IgD-negative memory B cell (primary cell): ENCODE measurements at regions not wholly inside any gene's neighbourhood (a gene's known extent, or its start where the extent isn't known, plus 50 kb on each side); places are given as distances from the start of the nearest gene placed in this dataset.
A peak's percentile ranks its signal among the peaks of the same experiment; 100 is the strongest.

Experiments used
- H3K27ac Mint-ChIP-seq, 3 donors: one replicate each; pipeline ENCODE4 v1.8.0; 2020 to 2022; ENCODE audit warnings: mild to moderate bottlenecking in 3 of 3, mixed read lengths in 3 of 3, moderate library complexity in 1 of 3
- H3K27me3 Mint-ChIP-seq: one replicate; pipeline ENCODE4 v1.8.0; 2021; ENCODE audit warnings: mixed read lengths
- H3K36me3 Mint-ChIP-seq: one replicate; pipeline ENCODE4 v1.8.0; 2020; ENCODE audit warnings: mild to moderate bottlenecking, mixed read lengths
- H3K4me1 Mint-ChIP-seq, 3 donors: one replicate each; pipeline ENCODE4 v1.8.0; 2020 to 2022; ENCODE audit warnings: mixed read lengths in 3 of 3, mild to moderate bottlenecking in 1 of 3
- H3K4me3 Mint-ChIP-seq, 4 donors: one replicate each; pipeline ENCODE4 v1.8.0; 2020 to 2022; ENCODE audit warnings: mild to moderate bottlenecking in 4 of 4, mixed read lengths in 4 of 4, moderate library complexity in 3 of 4
- H3K9me3 Mint-ChIP-seq, 3 donors: one replicate each; pipeline ENCODE4 v1.8.0; 2020 to 2021; ENCODE audit warnings: mixed read lengths in 3 of 3, mild to moderate bottlenecking in 1 of 3

DNA sequence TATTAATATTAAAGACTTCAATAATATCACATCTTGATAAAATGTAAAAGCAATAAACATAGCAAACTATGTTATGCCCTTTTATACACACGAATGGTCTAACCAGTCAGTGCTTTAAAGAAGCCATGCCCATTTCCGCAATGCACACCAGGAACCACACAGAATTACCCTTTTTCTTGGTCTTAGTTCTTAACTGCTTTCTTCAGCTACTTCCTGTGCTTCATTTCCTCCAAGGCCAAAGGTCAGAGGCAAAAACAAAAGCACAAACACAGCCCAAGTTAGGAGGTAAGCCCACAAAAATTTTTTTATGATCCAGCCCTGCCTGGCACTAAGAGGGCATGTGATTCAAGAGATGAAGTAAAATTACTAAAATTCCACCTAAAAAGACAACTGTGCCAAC lies 267.2 kb downstream of the FBXO15 start:
- H3K9me3 Mint-ChIP-seq, result no peaks in the 10 kb centered on the region
- H3K4me3 Mint-ChIP-seq, result no peak overlapping the region
- H3K4me1 Mint-ChIP-seq, result no peaks in the 10 kb centered on the region
- no peaks in the 10 kb centered on the region for H3K36me3 Mint-ChIP-seq
- no peaks in the 10 kb centered on the region for H3K27me3 Mint-ChIP-seq
- H3K27ac Mint-ChIP-seq, result no peak overlapping the region

DNA sequence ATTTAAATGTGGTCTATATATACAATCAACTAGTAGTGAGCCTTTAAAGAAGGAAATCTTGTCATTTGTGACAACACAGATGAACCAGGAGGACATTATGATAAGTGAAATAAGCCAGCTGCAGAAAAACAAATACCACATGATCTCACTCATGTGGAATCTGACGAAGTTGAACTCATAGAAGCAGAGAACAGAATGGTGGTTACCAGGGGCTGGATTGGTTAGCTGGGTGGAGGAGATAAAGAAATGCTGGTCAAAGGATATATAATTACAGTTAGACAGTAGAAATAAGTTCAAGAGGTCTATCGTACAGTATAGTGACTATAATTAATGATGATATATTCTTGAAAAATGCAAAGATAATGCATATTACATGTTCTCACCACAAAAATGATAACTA lies 267.9 kb downstream of the FBXO15 start:
- Mint-ChIP-seq H3K4me3 (no peak overlapping the region), H3K4me1 (no peaks in the 10 kb centered on the region), H3K9me3 (no peaks in the 10 kb centered on the region), H3K36me3 (no peaks in the 10 kb centered on the region), H3K27ac (no peak overlapping the region), H3K27me3 (no peaks in the 10 kb centered on the region)

DNA sequence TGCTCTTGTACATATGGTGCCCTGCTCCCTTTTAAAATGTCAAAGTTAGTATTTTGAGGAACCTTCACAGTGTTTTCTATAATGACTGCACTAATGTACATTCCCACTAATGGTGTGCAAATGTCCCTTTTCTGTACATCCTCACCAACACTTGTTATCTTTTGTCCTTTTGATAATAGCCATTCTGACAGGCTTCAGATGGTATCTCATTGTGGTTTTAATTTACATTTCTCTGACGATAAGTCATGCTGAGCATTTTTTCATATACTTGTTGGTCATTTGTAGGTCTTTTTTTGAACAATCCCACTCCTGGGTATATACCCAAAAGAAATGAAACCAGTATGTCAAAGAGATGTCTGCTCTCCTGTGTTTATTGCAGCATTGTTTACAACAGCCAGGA lies 268.3 kb downstream of the FBXO15 start:
- no peak overlapping the region for H3K27ac Mint-ChIP-seq
- no peaks in the 10 kb centered on the region for H3K9me3 Mint-ChIP-seq
- no peaks in the 10 kb centered on the region for H3K27me3 Mint-ChIP-seq
- no peaks in the 10 kb centered on the region for H3K4me1 Mint-ChIP-seq
- H3K36me3 Mint-ChIP-seq, result no peaks in the 10 kb centered on the region
- H3K4me3 Mint-ChIP-seq, result no peak overlapping the region

DNA sequence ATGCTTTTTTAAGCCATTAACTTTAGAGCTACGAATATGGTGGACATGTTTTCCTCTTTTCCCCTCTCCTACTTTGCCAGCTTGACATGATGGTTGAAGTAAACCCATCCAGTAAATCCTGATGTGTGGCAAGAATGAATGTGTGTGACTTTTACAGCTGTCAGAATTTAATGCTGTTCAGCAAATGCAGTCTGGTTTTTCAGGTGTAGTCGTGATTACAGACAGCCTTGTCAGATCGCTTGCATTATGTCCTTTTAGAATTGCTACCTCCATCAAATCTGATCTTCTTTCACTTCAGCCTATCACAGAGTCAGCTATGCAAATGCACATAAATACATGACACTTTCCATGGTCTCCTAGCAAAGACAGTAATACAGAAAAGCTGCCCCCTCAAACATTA lies 278.5 kb downstream of the FBXO15 start:
- no peaks in the 10 kb centered on the region for H3K9me3 Mint-ChIP-seq
- H3K27ac Mint-ChIP-seq, result no peak overlapping the region
- no peaks in the 10 kb centered on the region for H3K4me1 Mint-ChIP-seq
- no peaks in the 10 kb centered on the region for H3K27me3 Mint-ChIP-seq
- no peak overlapping the region for H3K4me3 Mint-ChIP-seq
- no peaks in the 10 kb centered on the region for H3K36me3 Mint-ChIP-seq

DNA sequence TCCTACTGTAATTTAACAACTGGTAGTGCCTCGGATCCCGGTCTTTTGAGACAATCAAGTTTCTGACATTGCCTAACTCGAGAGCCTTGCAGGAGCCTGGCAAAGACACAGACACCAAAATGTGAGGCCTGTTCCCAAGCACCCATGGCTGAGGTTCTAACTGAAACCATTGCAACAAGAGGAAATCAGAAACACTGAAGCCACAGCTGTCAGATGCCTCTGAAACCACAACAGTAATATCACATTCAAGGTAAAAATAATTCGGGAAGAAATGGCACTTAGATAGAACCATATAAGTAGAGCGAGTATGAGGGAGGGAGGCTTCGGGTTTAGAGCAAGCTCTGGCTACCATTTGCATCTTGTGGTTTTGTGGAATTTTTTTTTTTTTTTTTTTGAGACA lies 285.9 kb downstream of the FBXO15 start:
- Mint-ChIP-seq H3K4me3 (no peak overlapping the region), H3K9me3 (peaks cover 0 to 3% (median 0%) of the 10 kb centered on the region in 3 donors), H3K36me3 (no peaks in the 10 kb centered on the region), H3K4me1 (peaks cover 0 to 1% (median 1%) of the 10 kb centered on the region in 3 donors), H3K27me3 (peaks cover 2% of the 10 kb centered on the region), H3K27ac (no peak overlapping the region)

DNA sequence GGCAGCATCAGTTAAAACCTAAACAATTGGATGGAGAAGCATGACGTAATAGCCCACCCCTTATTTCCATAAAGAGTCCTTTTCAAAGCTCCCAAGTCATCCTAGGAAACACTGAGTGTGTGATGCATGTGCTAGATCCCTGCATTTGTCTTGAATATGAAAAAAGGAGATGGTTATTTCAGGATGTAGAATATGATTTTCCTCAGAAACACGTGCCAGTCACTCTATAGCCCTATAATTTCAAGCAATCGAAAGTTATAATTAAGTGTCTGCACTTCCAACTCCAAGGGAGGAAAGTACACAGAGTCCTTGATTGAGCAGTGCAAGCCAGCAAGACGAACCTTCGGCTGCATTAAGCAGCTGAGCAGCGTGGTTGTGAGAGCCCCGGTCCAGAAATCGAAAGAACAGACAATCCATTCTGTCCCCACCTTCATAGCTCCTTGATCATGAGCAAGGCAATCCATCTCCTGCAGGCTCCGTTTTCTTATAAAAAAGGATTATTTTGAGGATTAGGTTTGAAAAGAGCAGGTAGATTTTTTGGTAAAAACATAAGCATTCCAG lies 287.7 kb downstream of the FBXO15 start:
- Mint-ChIP-seq H3K27ac (no peak overlapping the region), H3K36me3 (no peaks in the 10 kb centered on the region), H3K4me1 (peaks cover 0 to 1% (median 1%) of the 10 kb centered on the region in 3 donors), H3K9me3 (peaks cover 0 to 3% (median 0%) of the 10 kb centered on the region in 3 donors), H3K27me3 (peaks cover 2% of the 10 kb centered on the region), H3K4me3 (no peak overlapping the region)

DNA sequence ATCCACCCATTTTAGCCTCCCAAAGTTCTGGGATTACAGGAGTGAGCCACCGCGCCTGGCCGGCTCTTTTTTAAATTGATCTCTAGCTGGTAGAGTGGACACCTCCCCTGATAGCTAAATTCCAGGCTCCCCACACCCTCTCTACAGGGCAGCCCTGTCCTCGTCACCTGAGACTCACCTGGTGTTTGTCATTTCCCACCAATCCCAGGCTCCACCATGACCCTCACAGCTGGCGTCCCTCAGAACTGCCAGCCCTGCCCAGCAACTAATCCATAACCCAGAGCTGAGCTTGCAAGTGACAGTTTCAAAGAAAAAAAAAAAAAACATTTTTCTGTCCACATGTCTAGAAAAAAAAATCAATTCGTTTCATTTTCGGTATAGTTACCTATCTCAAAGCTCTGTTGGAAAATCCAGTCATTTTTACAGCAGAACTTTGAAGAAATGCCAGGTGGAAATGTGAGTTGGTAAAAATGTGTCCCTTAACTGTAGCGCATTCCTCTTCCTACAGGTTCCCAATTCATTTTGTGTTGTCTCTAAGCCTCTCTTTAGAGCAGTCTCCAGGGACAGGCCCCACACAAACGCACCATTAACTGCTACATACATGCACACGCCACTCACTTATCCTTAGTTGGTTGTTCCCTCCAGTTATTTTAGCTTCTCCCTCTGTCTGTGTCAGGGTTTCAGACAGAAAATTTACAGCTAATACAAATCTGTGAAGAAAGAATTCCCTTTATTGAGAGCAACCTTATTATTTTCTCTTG lies 294.7 kb downstream of the FBXO15 start:
- no peaks in the 10 kb centered on the region for H3K9me3 Mint-ChIP-seq
- no peak overlapping the region for H3K27ac Mint-ChIP-seq

DNA sequence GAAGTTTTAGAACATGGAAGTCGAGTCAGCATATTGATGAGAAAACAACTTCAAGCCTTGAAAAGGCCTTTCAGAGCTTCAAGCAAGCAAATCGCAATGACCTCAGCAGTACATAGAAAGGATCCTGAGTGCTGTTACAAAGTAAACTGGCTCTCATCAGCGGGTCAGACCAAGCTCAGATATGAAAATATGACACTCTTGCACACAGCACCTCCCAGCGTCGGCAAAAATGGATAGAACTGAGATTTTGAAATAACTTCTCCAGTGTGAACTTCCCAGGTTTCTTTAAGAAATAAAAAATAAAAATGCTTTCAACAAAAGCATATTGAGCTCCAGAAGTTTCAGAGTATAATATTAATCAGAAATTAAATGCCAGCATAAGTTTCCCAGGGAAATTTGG lies 296.9 kb downstream of the FBXO15 start:
- Mint-ChIP-seq H3K27ac (no peak overlapping the region), H3K4me3 (no peak overlapping the region), H3K27me3 (no peaks in the 10 kb centered on the region), H3K9me3 (no peaks in the 10 kb centered on the region), H3K4me1 (no peaks in the 10 kb centered on the region), H3K36me3 (no peaks in the 10 kb centered on the region)

More for the DNA sequence above, 294.7 kb downstream of the FBXO15 start:
- Mint-ChIP-seq H3K4me1 (no peaks in the 10 kb centered on the region), H3K4me3 (no peak overlapping the region), H3K36me3 (no peaks in the 10 kb centered on the region), H3K27me3 (no peaks in the 10 kb centered on the region)

DNA sequence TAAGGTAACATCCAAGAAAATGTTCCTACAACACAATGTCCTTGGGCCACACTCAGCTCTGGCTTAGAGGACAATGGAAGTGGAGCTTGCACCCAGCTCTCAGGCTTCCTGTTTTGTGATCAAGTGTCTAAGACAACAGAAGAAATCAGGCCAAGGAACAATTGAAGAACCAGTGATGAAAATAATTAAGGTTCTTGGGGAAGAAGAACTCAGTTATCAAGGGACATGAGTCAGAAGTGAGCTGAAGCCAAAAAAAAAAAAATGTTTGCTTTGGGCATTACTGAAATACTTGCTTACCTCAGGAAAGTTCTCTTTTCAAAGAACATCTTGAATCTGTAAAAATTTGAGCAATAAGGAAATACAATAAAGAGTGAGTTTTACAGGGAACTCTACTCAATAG lies 299.0 kb downstream of the FBXO15 start:
- Mint-ChIP-seq H3K27me3 (no peaks in the 10 kb centered on the region), H3K36me3 (no peaks in the 10 kb centered on the region), H3K4me3 (no peak overlapping the region), H3K27ac (no peak overlapping the region), H3K4me1 (no peaks in the 10 kb centered on the region), H3K9me3 (no peaks in the 10 kb centered on the region)

DNA sequence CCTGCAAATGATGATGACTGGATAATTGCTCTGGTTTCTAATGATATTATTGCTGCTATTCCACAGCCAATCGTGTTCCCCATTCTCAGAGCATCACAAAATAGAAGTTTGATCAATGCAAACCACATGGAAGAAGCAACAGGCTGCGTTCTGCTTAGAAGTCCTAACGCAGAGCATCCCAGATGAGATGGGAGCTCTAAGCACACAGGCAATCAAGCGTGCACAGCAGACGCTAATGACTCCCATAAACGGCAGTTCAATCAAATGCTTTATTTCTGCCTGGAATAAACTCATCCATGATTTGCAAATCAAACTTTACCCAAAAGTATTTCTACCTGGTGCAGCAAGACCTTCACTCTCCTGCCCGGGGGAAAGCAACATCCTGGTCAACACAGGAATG lies 304.2 kb downstream of the FBXO15 start:
- H3K36me3 Mint-ChIP-seq, result no peaks in the 10 kb centered on the region
- no peak overlapping the region for H3K4me3 Mint-ChIP-seq
- H3K4me1 Mint-ChIP-seq, result peaks cover 0 to 3% (median 0%) of the 10 kb centered on the region in 3 donors

DNA sequence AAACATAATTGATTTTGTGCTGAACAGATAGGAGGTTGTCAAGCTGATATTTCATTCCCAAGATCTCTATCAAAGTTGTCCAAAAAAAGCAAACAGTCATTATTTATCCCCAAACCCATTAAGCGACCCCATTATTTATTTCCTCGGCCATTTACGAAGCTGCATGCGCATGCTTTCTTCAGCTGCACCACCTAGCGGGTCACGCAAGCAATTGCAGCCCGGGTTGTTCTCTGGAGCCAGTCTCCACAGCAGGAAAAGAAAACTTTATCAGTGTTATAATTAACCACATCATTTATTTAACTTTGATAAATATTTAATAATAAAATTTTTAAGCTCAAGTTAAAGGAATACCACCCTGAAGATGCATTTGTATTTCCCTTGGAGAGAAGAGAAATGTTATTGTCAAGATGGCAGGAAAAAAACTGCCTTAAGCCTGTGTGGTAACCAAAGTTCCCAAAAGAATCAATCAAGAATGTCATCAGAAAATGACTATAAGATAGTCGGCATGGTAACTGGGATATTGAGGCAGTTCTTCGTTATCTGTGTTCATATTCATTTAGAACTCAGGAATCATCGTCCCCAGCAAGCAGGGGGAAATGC lies 304.7 kb downstream of the FBXO15 start:
- peaks cover 0 to 3% (median 0%) of the 10 kb centered on the region in 3 donors for H3K4me1 Mint-ChIP-seq
- peaks cover 1% of the 10 kb centered on the region for H3K27me3 Mint-ChIP-seq
- H3K27ac Mint-ChIP-seq, result peak overlapping the region in 1 of 3 donors; percentile 87
- H3K4me3 Mint-ChIP-seq, result peak overlapping the region in 3 of 4 donors; percentile 53 to 61 (median 58)
- H3K36me3 Mint-ChIP-seq, result no peaks in the 10 kb centered on the region
- no peaks in the 10 kb centered on the region for H3K9me3 Mint-ChIP-seq

More for the DNA sequence above, 304.2 kb downstream of the FBXO15 start:
- Mint-ChIP-seq H3K27ac (no peak overlapping the region), H3K9me3 (no peaks in the 10 kb centered on the region), H3K27me3 (peaks cover 1% of the 10 kb centered on the region)

DNA sequence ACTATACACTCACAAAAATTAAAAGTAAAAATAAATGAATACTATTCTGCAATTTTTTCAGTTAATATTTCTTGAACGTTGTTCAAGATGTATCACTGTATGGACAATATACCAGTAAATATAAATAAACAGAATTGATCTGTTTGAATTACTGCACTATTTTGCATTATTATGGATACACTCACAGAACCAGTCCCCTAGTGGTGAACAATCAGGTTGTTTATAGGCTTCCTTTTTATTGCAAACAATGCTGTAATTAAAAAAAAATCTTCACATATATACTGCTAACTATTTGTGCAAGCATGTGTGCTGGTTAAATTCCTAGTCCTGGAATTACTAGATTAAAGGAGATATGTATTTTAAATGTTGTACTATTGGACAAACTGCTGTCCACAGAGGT lies 306.0 kb downstream of the FBXO15 start:
- Mint-ChIP-seq H3K4me3 (no peak overlapping the region), H3K9me3 (no peaks in the 10 kb centered on the region), H3K27me3 (peaks cover 1% of the 10 kb centered on the region), H3K4me1 (peaks cover 0 to 3% (median 0%) of the 10 kb centered on the region in 3 donors), H3K36me3 (no peaks in the 10 kb centered on the region), H3K27ac (no peak overlapping the region)

DNA sequence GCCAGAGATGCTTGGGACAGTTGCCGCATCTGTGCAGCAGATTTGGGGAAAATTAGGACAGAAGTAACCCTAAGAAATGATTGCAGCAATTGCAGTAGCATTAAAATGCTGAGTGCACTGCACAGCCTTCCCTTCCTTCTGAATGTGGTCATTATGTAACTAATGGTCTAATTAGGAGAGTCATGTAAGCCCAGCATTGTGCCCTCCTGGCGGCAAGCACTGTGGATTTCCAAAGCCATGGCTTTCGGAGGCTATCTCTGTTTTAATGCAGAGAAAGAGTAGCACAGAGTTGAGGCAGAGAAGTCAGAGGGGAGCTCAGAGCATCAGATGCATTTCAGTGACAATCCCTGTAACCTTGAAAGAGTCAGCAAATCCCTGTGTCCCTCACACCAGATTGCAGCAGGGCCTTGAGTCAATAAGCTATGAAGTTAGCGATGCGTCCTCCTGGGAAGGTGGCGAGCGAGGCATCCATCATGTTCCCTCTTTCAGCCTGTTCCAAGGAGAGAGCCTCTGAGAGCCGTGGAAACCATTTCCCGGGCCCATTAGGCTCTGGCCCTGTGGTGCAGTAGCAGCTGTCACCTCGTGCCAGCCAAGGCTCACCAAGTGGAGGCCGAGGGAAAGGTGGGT lies 307.2 kb downstream of the FBXO15 start:
- no peaks in the 10 kb centered on the region for H3K36me3 Mint-ChIP-seq
- H3K27ac Mint-ChIP-seq, result no peak overlapping the region
- no peaks in the 10 kb centered on the region for H3K9me3 Mint-ChIP-seq
- peaks cover 1% of the 10 kb centered on the region for H3K27me3 Mint-ChIP-seq
- H3K4me1 Mint-ChIP-seq, result peaks cover 0 to 3% (median 0%) of the 10 kb centered on the region in 3 donors
- H3K4me3 Mint-ChIP-seq, result no peak overlapping the region

DNA sequence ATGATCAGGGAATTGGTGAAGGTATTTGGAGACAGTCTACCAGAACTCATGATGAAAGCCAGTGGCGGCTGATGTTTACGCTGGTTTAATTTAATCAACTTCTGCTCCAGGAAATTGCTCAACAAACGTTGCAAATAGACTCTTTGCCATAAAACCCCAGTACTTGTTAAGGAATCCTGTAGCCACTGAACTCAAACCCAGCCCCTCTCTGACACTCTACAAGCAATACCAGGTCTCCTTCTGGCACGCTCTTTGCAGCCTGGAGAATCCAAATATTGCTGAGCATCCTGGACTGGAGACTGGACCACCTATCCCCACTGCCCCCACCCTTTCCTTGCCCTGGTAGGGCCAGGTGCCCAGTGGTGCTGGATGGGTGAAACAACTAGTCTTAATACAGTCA lies 308.2 kb downstream of the FBXO15 start:
- Mint-ChIP-seq H3K4me1 (peaks cover 0 to 3% (median 0%) of the 10 kb centered on the region in 3 donors), H3K4me3 (no peak overlapping the region), H3K27me3 (peaks cover 1% of the 10 kb centered on the region), H3K36me3 (no peaks in the 10 kb centered on the region), H3K27ac (no peak overlapping the region), H3K9me3 (no peaks in the 10 kb centered on the region)

DNA sequence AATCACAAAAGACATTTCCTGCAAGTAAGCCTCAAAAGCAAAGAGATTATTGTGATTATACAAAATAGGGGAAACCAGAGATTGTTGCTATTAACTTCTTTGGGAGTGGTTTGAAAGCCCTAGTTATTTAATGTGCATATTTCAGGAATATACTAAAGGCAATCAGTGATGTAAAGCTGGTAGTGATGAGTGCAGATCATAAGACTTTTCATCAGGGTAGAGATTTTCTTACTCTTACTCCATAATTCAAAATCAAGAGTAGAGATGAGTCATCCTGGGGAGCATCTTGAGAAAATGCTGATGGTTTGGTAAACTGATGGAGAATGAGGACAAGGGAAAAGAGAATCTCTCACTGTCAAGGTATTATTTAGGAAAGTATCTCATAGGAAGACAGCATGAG lies 309.5 kb downstream of the FBXO15 start:
- H3K4me1 Mint-ChIP-seq, result peaks cover 0 to 3% (median 0%) of the 10 kb centered on the region in 3 donors
- H3K9me3 Mint-ChIP-seq, result no peaks in the 10 kb centered on the region
- H3K27me3 Mint-ChIP-seq, result peaks cover 1% of the 10 kb centered on the region
- H3K27ac Mint-ChIP-seq, result no peak overlapping the region
- no peak overlapping the region for H3K4me3 Mint-ChIP-seq
- H3K36me3 Mint-ChIP-seq, result no peaks in the 10 kb centered on the region
